Lung (tissue), 11 donors: ENCODE measurements at regions not wholly inside any gene's neighbourhood (a gene's known extent, or its start where the extent isn't known, plus 50 kb on each side); places are given as distances from the start of the nearest gene placed in this dataset.

Experiments
- ATAC-seq: fragments of 200-7000 bp; cut with Tn5 transposase; one replicate; pipeline ENCODE4 v1.9.1; 2020; ENCODE audit warnings: moderate number of reproducible peaks; ENCODE audit not compliant: insufficient read depth, low FRiP score
- DNase-seq, 3 donors: peaks; one replicate each; pipeline ENCODE4 v3.0.0-alpha.2; 2013 to 2017
- H3K27ac ChIP-seq, 2 donors: one replicate each; pipeline ENCODE4 v1.5.1; 2013; ENCODE audit warnings: mild to moderate bottlenecking in 2 of 2, moderate library complexity in 2 of 2, control low read depth in 1 of 2, inconsistent platforms in 1 of 2, low read depth in 1 of 2, low read length in 1 of 2
- H3K27me3 ChIP-seq, 3 donors: one replicate each; pipeline ENCODE4 v1.5.1; 2013; ENCODE audit warnings: low read length in 2 of 3; ENCODE audit not compliant: control insufficient read depth in 3 of 3, insufficient read depth in 3 of 3
- H3K36me3 ChIP-seq, 4 donors: one replicate each; pipeline ENCODE4 v1.5.1; 2013; ENCODE audit warnings: low read length in 4 of 4, mild to moderate bottlenecking in 1 of 4, moderate library complexity in 1 of 4; ENCODE audit not compliant: control insufficient read depth in 4 of 4, insufficient read depth in 4 of 4
- H3K4me1 ChIP-seq, 5 donors: one replicate each; pipeline ENCODE4 v1.5.1; 2013; ENCODE audit warnings: low read length in 5 of 5, mild to moderate bottlenecking in 2 of 5, moderate library complexity in 1 of 5; ENCODE audit not compliant: control insufficient read depth in 5 of 5, insufficient read depth in 5 of 5
- H3K4me3 ChIP-seq: one replicate; pipeline ENCODE4 v1.5.1; 2013; ENCODE audit warnings: mild to moderate bottlenecking, control low read depth, moderate library complexity
- H3K9ac ChIP-seq, 2 donors: one replicate each; pipeline ENCODE4 v1.5.1; 2013; ENCODE audit warnings: low read length in 2 of 2, control low read depth in 1 of 2; ENCODE audit not compliant: insufficient read depth in 1 of 2
- H3K9me3 ChIP-seq, 4 donors: one replicate each; pipeline ENCODE4 v1.5.1; 2013; ENCODE audit warnings: low read length in 3 of 4, mild to moderate bottlenecking in 1 of 4, moderate library complexity in 1 of 4; ENCODE audit not compliant: control insufficient read depth in 4 of 4, insufficient read depth in 3 of 4
- CTCF ChIP-seq: IDR thresholded peaks from 2 replicates; pipeline ENCODE4 v1.5.1; 2012; ENCODE audit warnings: mild to moderate bottlenecking; ENCODE audit errors: control extremely low read depth, extremely low read depth
- WGBS, 2 donors: extraction: QIAGEN DNeasy Blood & Tissue Kit; methylation state at CpG; one replicate each; pipeline ENCODE4 v1.1.7; 2013; 5-methylcytosine and 5-hydroxymethylcytosine counted together
- donor health status: control.
- donor health status: control.
- donor health status: Bipolar disorder and iron deficiency.
- donor health status: healthy.
- donor health status: DM: yes; HTN: yes; CAD: no.

- ATAC-seq, result no peak
- Histone ChIP-seq H3K27ac (no peak overlapping the region), H3K4me3 (no peak overlapping the region), H3K27me3 (peaks cover 0 to 3% (median 0%) of the 10 kb centered on the region in 3 donors), H3K4me1 (peaks cover 0 to 2% (median 0%) of the 10 kb centered on the region in 5 donors), H3K36me3 (no peaks in the 10 kb centered on the region), H3K9me3 (no peaks in the 10 kb centered on the region), H3K9ac (no peak overlapping the region)
- no peak for TF ChIP-seq CTCF
- no peak for DNase-seq
- 72 to 92% methylated on average over 4 of the region's 4 CpGs for WGBS, 2 donors
Observed at GRCh38 chr5:5026409-5026785, 113.7 kb upstream of the ADAMTS16 start.

GRCh38 chr5:5031665-5032064, 108.5 kb upstream of the ADAMTS16 start:
- Histone ChIP-seq H3K4me3 (no peak overlapping the region), H3K36me3 (no peaks in the 10 kb centered on the region), H3K9ac (no peak overlapping the region), H3K4me1 (no peaks in the 10 kb centered on the region), H3K9me3 (peaks cover 0 to 3% (median 0%) of the 10 kb centered on the region in 4 donors), H3K27ac (no peak overlapping the region), H3K27me3 (peaks cover 0 to 3% (median 0%) of the 10 kb centered on the region in 3 donors)
- 56 to 79% methylated on average over 6 of the region's 6 CpGs for WGBS, 2 donors
- TF ChIP-seq CTCF, result no peak
- DNase-seq (no peak), ATAC-seq (no peak)

- ATAC-seq, result no peak
Observed at GRCh38 chr5:5037674-5038073, 102.5 kb upstream of the ADAMTS16 start.

More at GRCh38 chr5:5037674-5038073, 102.5 kb upstream of the ADAMTS16 start:
- WGBS, 2 donors, result 76 to 81% methylated on average over 1 of the region's 1 CpG
- H3K36me3 ChIP-seq, result no peaks in the 10 kb centered on the region
- H3K9me3 ChIP-seq, result peaks cover 0 to 3% (median 0%) of the 10 kb centered on the region in 4 donors
- no peaks in the 10 kb centered on the region for H3K4me1 ChIP-seq
- H3K9ac ChIP-seq, result no peak overlapping the region
- no peak for DNase-seq
- no peak overlapping the region for H3K27ac ChIP-seq
- H3K27me3 ChIP-seq, result no peaks in the 10 kb centered on the region
- H3K4me3 ChIP-seq, result no peak overlapping the region
- TF ChIP-seq CTCF, result no peak
